ENCODE measurements at regions not wholly inside any gene's neighbourhood (a gene's known extent, or its start where the extent isn't known, plus 50 kb on each side); places are given as distances from the start of the nearest gene placed in this dataset.

DNA sequence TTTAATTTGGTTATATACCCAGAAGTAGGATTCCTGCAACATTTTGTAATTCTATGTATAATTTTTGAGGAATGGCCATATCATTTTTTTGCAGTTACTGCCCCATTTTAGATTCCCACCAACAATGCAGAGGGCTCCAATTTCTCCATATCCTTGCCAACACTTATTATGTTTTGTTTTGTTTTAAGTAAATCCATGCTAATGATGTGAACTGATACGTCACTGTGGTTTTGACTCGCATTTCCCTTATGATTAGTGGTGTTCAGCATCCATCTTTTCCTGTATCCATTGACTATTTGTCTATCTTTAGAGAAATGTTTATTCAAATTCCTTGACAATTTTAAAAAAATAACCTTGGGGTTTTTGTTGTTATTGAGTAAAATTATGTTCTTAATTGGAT lies 826.4 kb downstream of the CDH11 start:
- H3K36me3 ChIP-seq (replicated peaks; ENCODE audit: insufficient read depth, low read depth), result no peaks in the 10 kb centered on the region
- H3K79me2 ChIP-seq, result no peaks in the 10 kb centered on the region
- no peaks in the 10 kb centered on the region for H3K27me3 ChIP-seq
- no peak overlapping the region for H3K27ac ChIP-seq
- no peak for DNase-seq (ENCODE audit: low spot score)
- H3K4me2 ChIP-seq, result no peak overlapping the region
- TF ChIP-seq, protein P1, sequence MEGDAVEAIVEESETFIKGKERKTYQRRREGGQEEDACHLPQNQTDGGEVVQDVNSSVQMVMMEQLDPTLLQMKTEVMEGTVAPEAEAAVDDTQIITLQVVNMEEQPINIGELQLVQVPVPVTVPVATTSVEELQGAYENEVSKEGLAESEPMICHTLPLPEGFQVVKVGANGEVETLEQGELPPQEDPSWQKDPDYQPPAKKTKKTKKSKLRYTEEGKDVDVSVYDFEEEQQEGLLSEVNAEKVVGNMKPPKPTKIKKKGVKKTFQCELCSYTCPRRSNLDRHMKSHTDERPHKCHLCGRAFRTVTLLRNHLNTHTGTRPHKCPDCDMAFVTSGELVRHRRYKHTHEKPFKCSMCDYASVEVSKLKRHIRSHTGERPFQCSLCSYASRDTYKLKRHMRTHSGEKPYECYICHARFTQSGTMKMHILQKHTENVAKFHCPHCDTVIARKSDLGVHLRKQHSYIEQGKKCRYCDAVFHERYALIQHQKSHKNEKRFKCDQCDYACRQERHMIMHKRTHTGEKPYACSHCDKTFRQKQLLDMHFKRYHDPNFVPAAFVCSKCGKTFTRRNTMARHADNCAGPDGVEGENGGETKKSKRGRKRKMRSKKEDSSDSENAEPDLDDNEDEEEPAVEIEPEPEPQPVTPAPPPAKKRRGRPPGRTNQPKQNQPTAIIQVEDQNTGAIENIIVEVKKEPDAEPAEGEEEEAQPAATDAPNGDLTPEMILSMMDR (IDR thresholded peaks at IDR 0.05; ENCODE audit: poor library complexity), result no peak
- TF ChIP-seq EZH2 (IDR thresholded peaks at IDR 0.05; ENCODE audit: borderline replicate concordance), result no peak
- TF ChIP-seq EZH2phosphoT487 (IDR thresholded peaks at IDR 0.05; ENCODE audit: low read depth, severe bottlenecking, unreplicated experiment), result no peak
- H4K20me1 ChIP-seq (ENCODE audit: insufficient read depth, poor library complexity, severe bottlenecking), result no peaks in the 10 kb centered on the region
- H3K4me3 ChIP-seq, result no peak overlapping the region
- WGBS (ENCODE audit: low lambda C conversion rate, missing lambda C conversion rate), result 89% methylated on average over 2 of the region's 2 CpGs
- H3K9me3 ChIP-seq (ENCODE audit: low read depth), result no peaks in the 10 kb centered on the region
- no peaks in the 10 kb centered on the region for H3K9me2 ChIP-seq (replicated peaks; ENCODE audit: insufficient read depth)
- H3K4me1 ChIP-seq (ENCODE audit: insufficient read depth), result no peaks in the 10 kb centered on the region
- H2AFZ ChIP-seq, result no peak overlapping the region

- H3K9me2 ChIP-seq (replicated peaks; ENCODE audit: insufficient read depth), result no peaks in the 10 kb centered on the region
- H3K79me2 ChIP-seq, result no peaks in the 10 kb centered on the region
- no peak overlapping the region for H3K4me3 ChIP-seq
- H3K9me3 ChIP-seq (ENCODE audit: low read depth), result no peaks in the 10 kb centered on the region
- no peaks in the 10 kb centered on the region for H3K27me3 ChIP-seq
- WGBS (ENCODE audit: low lambda C conversion rate, missing lambda C conversion rate), result 91% methylated on average over 4 of the region's 4 CpGs
- H3K27ac ChIP-seq, result no peak overlapping the region
- DNase-seq (ENCODE audit: low spot score), result no peak
- H2AFZ ChIP-seq, result no peak overlapping the region
- no peaks in the 10 kb centered on the region for H3K36me3 ChIP-seq (replicated peaks; ENCODE audit: insufficient read depth, low read depth)
- no peak overlapping the region for H3K4me2 ChIP-seq
- TF ChIP-seq EZH2 (IDR thresholded peaks at IDR 0.05; ENCODE audit: borderline replicate concordance), result no peak
- H3K4me1 ChIP-seq (ENCODE audit: insufficient read depth), result no peaks in the 10 kb centered on the region
- no peaks in the 10 kb centered on the region for H4K20me1 ChIP-seq (ENCODE audit: insufficient read depth, poor library complexity, severe bottlenecking)
Observed at GRCh38 chr16:64292953-64293352, 828.9 kb downstream of the CDH11 start.

DNA sequence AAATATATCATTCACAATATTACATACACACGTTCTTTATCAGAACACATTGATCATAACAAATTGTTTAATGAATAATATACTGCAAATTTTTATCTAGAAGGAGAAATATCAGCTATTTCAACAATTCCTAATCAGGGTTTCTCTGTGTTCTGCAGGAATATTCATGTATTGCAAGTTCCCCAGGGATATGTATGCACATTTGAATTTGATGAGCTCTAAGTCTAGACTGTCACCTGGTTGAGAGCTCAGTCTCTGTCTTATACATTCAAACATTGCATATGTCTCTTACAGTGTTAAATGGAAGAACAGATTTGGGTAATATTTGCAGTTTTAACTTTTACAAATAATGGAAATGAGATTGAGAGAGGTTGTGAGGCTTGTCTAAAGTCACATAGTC lies 829.7 kb downstream of the CDH11 start:
- 89% methylated on average over 1 of the region's 1 CpG for WGBS (ENCODE audit: low lambda C conversion rate, missing lambda C conversion rate)
- no peak overlapping the region for H2AFZ ChIP-seq
- TF ChIP-seq EZH2phosphoT487 (IDR thresholded peaks at IDR 0.05; ENCODE audit: low read depth, severe bottlenecking, unreplicated experiment) (no peak), EZH2 (IDR thresholded peaks at IDR 0.05; ENCODE audit: borderline replicate concordance) (no peak)
- TF ChIP-seq, protein P1 (IDR thresholded peaks at IDR 0.05; ENCODE audit: poor library complexity), result no peak

GRCh38 chr16:64290461-64290860 lies 831.4 kb downstream of the CDH11 start:
- Histone ChIP-seq H3K9me2 (replicated peaks; ENCODE audit: insufficient read depth) (no peaks in the 10 kb centered on the region), H3K4me3 (no peak overlapping the region), H3K36me3 (replicated peaks; ENCODE audit: insufficient read depth, low read depth) (no peaks in the 10 kb centered on the region), H3K27ac (no peak overlapping the region), H3K27me3 (no peaks in the 10 kb centered on the region), H3K9me3 (ENCODE audit: low read depth) (no peaks in the 10 kb centered on the region), H3K4me2 (no peak overlapping the region), H2AFZ (no peak overlapping the region), H3K4me1 (ENCODE audit: insufficient read depth) (no peaks in the 10 kb centered on the region), H3K79me2 (no peaks in the 10 kb centered on the region), H4K20me1 (ENCODE audit: insufficient read depth, poor library complexity, severe bottlenecking) (no peaks in the 10 kb centered on the region)
- TF ChIP-seq, protein P1 (IDR thresholded peaks at IDR 0.05; ENCODE audit: poor library complexity), result no peak
- TF ChIP-seq EZH2phosphoT487 (IDR thresholded peaks at IDR 0.05; ENCODE audit: low read depth, severe bottlenecking, unreplicated experiment), result no peak
- TF ChIP-seq EZH2 (IDR thresholded peaks at IDR 0.05; ENCODE audit: borderline replicate concordance), result no peak
- no peak for DNase-seq (ENCODE audit: low spot score)
- WGBS (ENCODE audit: low lambda C conversion rate, missing lambda C conversion rate), result 68% methylated on average over 4 of the region's 4 CpGs

More for the DNA sequence above, 829.7 kb downstream of the CDH11 start:
- Histone ChIP-seq H4K20me1 (ENCODE audit: insufficient read depth, poor library complexity, severe bottlenecking) (no peaks in the 10 kb centered on the region), H3K36me3 (replicated peaks; ENCODE audit: insufficient read depth, low read depth) (no peaks in the 10 kb centered on the region), H3K27me3 (no peaks in the 10 kb centered on the region), H3K79me2 (no peaks in the 10 kb centered on the region), H3K27ac (no peak overlapping the region), H3K4me2 (no peak overlapping the region), H3K9me3 (ENCODE audit: low read depth) (no peaks in the 10 kb centered on the region), H3K4me1 (ENCODE audit: insufficient read depth) (no peaks in the 10 kb centered on the region), H3K9me2 (replicated peaks; ENCODE audit: insufficient read depth) (no peaks in the 10 kb centered on the region), H3K4me3 (no peak overlapping the region)
- no peak for DNase-seq (ENCODE audit: low spot score)
